NB4 (cell line): ENCODE measurements at regions not wholly inside any gene's neighbourhood (a gene's known extent, or its start where the extent isn't known, plus 50 kb on each side); places are given as distances from the start of the nearest gene placed in this dataset.

ENCODE experiments used
- POLR2A ChIP-seq: IDR thresholded peaks from 2 replicates; pipeline ENCODE4 v1.6.1; 2011; ENCODE audit warnings: mild to moderate bottlenecking; ENCODE audit not compliant: insufficient read length; ENCODE audit errors: extremely low read depth
- TF ChIP-seq, protein P1 (sequence below): IDR thresholded peaks from one replicate; pipeline ENCODE4 v1.5.1; 2012; ENCODE audit warnings: low read depth, low read length

DNA sequence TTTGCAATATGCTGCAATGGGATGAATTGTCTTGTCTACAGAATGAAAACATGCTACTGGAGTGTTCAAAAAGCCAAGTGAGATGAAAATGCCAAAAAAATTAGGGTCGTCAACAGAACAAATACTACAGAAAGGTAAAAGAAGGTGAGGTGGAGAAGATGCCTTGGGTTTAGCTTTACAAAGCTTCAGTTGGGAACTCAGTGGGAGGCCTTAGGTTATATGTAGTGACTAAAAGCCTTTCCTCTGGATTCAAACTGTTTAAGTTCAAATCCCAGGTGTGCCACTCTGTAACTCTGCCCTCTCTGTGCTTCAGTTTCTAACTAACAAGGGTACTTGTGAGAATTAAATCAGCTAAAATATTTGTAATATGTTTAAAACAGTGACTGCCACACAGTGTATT is 84.9 kb upstream of the PDE3A start:
- no peak for TF ChIP-seq POLR2A
- TF ChIP-seq, protein P1, sequence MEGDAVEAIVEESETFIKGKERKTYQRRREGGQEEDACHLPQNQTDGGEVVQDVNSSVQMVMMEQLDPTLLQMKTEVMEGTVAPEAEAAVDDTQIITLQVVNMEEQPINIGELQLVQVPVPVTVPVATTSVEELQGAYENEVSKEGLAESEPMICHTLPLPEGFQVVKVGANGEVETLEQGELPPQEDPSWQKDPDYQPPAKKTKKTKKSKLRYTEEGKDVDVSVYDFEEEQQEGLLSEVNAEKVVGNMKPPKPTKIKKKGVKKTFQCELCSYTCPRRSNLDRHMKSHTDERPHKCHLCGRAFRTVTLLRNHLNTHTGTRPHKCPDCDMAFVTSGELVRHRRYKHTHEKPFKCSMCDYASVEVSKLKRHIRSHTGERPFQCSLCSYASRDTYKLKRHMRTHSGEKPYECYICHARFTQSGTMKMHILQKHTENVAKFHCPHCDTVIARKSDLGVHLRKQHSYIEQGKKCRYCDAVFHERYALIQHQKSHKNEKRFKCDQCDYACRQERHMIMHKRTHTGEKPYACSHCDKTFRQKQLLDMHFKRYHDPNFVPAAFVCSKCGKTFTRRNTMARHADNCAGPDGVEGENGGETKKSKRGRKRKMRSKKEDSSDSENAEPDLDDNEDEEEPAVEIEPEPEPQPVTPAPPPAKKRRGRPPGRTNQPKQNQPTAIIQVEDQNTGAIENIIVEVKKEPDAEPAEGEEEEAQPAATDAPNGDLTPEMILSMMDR: no peak
